OCI-LY3 (cell line): ENCODE measurements at regions not wholly inside any gene's neighbourhood (a gene's known extent, or its start where the extent isn't known, plus 50 kb on each side); places are given as distances from the start of the nearest gene placed in this dataset.

Source experiments
- EZH2phosphoT487 ChIP-seq: fragments of 200-600 bp; shearing (Covaris generic); IDR thresholded peaks from 2 replicates; pipeline ENCODE4 v1.6.1; 2018; ENCODE audit warnings: antibody characterized with exemption, mixed run types, low read depth
- TF ChIP-seq, protein P1 (sequence below): fragments of 200-600, 300-600 bp; sonication (generic); IDR thresholded peaks from 2 replicates; pipeline ENCODE4 v1.5.1; 2014; ENCODE audit warnings: antibody characterized with exemption, low read length, low read depth

DNA sequence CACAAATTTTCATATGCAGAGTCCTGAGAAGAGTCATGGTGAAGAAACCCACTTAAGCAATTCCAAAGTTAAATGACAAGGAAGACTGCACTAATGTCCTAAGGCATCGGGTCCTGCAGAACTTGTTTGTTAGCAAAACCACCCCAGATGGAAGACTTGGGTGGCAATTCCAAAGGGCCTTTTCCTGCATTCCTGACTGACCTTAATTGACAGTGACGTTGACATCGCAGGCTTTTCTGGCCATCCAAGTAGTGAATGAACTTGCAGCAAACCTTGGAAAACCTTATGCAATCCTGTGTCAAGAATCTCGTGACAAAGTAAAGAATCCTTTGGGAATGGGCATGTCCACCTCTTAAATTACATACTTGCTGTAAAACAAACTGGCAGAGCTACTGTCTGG lies 112.5 kb upstream of the SH3BP4 start:
- TF ChIP-seq, protein P1, sequence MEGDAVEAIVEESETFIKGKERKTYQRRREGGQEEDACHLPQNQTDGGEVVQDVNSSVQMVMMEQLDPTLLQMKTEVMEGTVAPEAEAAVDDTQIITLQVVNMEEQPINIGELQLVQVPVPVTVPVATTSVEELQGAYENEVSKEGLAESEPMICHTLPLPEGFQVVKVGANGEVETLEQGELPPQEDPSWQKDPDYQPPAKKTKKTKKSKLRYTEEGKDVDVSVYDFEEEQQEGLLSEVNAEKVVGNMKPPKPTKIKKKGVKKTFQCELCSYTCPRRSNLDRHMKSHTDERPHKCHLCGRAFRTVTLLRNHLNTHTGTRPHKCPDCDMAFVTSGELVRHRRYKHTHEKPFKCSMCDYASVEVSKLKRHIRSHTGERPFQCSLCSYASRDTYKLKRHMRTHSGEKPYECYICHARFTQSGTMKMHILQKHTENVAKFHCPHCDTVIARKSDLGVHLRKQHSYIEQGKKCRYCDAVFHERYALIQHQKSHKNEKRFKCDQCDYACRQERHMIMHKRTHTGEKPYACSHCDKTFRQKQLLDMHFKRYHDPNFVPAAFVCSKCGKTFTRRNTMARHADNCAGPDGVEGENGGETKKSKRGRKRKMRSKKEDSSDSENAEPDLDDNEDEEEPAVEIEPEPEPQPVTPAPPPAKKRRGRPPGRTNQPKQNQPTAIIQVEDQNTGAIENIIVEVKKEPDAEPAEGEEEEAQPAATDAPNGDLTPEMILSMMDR = no peak
- TF ChIP-seq EZH2phosphoT487 = no peak
